Testis (tissue), 2 donors: ENCODE measurements at regions not wholly inside any gene's neighbourhood (a gene's known extent, or its start where the extent isn't known, plus 50 kb on each side); places are given as distances from the start of the nearest gene placed in this dataset.

ENCODE experiments used
- DNase-seq: peaks from one replicate; pipeline ENCODE4 v3.0.0-alpha.2; 2019
- H3K27ac ChIP-seq, 2 donors: fragments of 200-600 bp; sonication (generic); one replicate each; pipeline ENCODE4 v1.5.1; 2019
- H3K27me3 ChIP-seq: fragments of 200-600 bp; sonication (generic); one replicate; pipeline ENCODE4 v1.5.1; 2019
- H3K36me3 ChIP-seq: fragments of 200-600 bp; sonication (generic); one replicate; pipeline ENCODE4 v1.5.1; 2017; ENCODE audit warnings: low read depth; ENCODE audit errors: missing control alignments
- H3K4me1 ChIP-seq: fragments of 200-600 bp; sonication (generic); one replicate; pipeline ENCODE4 v1.5.1; 2019
- H3K4me3 ChIP-seq, 2 donors: fragments of 200-600 bp; sonication (generic); one replicate each; pipeline ENCODE4 v1.5.1; 2017 to 2019
- H3K9me3 ChIP-seq: fragments of 200-600 bp; sonication (generic); one replicate; pipeline ENCODE4 v1.5.1; 2017
- POLR2A ChIP-seq: fragments of 450-650 bp; IDR thresholded peaks from one replicate; pipeline ENCODE4 v1.6.1; 2017; ENCODE audit warnings: antibody characterized with exemption, mild to moderate bottlenecking, moderate library complexity
- WGBS, 2 donors: methylation state at CpG; one replicate each; pipeline ENCODE4 v1.1.5; 2018; 5-methylcytosine and 5-hydroxymethylcytosine counted together
- intact Hi-C: fragments of 100-400 bp; cut with DNase I; formaldehyde crosslinking; loops from one replicate; pipeline ENCODE4 v1.15.1; 2023; ENCODE audit warnings: low total_unique reads
- TF ChIP-seq, protein P1 (sequence below), 3 experiments: fragments of 450-650 bp in 2 of 3; fragments of 200-600 bp in 1 of 3; sonication (generic) in 1 of 3; IDR thresholded peaks; one replicate each; pipeline ENCODE4 v1.5.1; 2016 to 2019; ENCODE audit warnings: antibody characterized with exemption in 3 of 3, mild to moderate bottlenecking in 2 of 3, moderate library complexity in 1 of 3

DNA sequence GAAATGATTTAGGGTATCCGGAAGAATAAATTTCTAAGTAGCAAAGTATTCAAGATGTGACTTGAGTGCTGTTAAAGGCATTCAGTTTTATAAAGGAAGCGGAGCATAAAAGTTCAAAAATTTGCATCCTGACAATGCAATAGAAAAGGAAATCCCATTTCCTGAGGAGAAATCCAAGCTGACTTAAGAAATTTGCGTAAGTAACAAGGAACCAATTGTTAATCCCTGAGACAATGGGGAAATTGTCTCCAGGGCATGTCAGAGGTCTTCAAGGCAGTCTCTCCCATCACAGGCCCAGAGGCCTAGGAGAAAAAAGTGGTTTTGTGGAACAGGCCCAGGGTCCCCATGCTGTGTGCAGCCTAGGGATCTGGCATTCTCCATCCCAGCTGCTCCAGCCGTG, 416.0 kb downstream of the PRDM2 start:
- DNase-seq, result no peak
- intact Hi-C loops, result no loop called here
- no peak overlapping the region for H3K4me3 ChIP-seq
- H3K9me3 ChIP-seq, result no peaks in the 10 kb centered on the region
- TF ChIP-seq POLR2A, result no peak
- TF ChIP-seq, protein P1, sequence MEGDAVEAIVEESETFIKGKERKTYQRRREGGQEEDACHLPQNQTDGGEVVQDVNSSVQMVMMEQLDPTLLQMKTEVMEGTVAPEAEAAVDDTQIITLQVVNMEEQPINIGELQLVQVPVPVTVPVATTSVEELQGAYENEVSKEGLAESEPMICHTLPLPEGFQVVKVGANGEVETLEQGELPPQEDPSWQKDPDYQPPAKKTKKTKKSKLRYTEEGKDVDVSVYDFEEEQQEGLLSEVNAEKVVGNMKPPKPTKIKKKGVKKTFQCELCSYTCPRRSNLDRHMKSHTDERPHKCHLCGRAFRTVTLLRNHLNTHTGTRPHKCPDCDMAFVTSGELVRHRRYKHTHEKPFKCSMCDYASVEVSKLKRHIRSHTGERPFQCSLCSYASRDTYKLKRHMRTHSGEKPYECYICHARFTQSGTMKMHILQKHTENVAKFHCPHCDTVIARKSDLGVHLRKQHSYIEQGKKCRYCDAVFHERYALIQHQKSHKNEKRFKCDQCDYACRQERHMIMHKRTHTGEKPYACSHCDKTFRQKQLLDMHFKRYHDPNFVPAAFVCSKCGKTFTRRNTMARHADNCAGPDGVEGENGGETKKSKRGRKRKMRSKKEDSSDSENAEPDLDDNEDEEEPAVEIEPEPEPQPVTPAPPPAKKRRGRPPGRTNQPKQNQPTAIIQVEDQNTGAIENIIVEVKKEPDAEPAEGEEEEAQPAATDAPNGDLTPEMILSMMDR (IDR thresholded peaks at IDR 0.05), result no peak
- H3K4me1 ChIP-seq, result no peaks in the 10 kb centered on the region
- H3K27ac ChIP-seq, result no peak overlapping the region
- no peaks in the 10 kb centered on the region for H3K36me3 ChIP-seq
- 85 to 96% methylated on average over 3 to 4 of the region's 4 CpGs for WGBS, 2 donors
- no peaks in the 10 kb centered on the region for H3K27me3 ChIP-seq

DNA sequence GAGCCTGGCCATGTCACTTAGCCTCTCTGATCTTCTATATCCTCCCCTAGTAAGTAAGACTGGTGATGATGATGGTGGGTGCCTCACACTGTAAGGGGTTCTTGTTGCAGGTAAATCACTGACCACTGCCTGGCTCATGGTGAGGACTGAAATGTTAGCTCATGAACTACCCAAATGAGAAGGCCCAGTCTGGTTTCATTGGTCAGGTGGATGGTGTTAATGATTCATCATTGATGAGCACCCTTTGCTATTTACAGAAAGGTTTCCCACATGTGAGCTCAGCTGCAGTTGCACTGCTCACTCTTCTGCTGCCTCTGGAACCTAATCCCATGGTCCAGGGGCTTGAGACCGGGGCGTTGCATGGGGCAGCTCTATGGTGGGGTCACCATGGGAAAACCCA, 417.7 kb downstream of the PRDM2 start:
- no peak overlapping the region for H3K4me3 ChIP-seq
- H3K4me1 ChIP-seq, result no peaks in the 10 kb centered on the region
- no peaks in the 10 kb centered on the region for H3K9me3 ChIP-seq
- H3K27ac ChIP-seq, result no peak overlapping the region
- TF ChIP-seq, protein P1 (IDR thresholded peaks at IDR 0.05), result no peak
- TF ChIP-seq POLR2A, result no peak
- H3K27me3 ChIP-seq, result no peaks in the 10 kb centered on the region
- DNase-seq, result no peak
- intact Hi-C loops, result no loop called here
- no peaks in the 10 kb centered on the region for H3K36me3 ChIP-seq
- WGBS, 2 donors, result 83 to 97% methylated on average over 1 to 2 of the region's 2 CpGs

DNA sequence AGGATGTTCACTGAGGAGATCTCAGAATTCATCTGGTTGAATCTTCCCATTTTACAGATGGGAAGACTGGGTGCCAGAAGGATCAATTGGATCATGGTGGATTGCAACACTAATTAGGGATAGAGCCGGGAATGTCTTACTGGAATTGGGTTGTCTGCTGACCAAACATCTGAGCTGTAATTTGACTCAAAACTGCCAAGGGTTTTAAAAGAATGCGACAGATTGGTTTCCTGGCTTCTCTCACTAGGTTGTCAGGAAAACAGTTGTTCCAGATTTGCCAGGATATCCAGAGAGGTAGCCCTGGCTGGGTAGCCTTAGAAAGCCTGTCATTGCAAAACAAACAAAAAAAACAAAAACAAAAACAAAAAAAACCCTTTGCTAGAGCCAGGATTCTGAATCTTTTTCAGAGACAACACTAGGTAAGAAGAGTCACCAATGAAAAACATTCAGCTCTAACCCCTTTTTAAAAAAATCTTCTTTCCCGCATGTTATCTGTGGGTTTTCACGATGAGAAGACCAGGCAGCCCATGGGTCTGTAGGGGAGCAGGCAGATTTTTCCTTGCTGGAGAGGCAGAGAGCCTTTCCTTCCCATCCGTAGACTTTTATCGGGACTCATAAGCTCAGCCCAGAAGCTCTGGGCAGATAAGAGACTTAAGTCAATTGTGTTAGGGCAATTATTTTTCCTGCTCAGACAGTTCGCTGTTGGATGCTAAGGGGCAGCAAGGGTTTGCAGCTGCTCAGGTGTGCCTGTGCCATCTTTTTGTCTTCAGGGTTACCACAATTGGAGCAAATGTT, 418.9 kb downstream of the PRDM2 start:
- no peaks in the 10 kb centered on the region for H3K36me3 ChIP-seq
- no peak overlapping the region for H3K4me3 ChIP-seq
- WGBS, 2 donors, result 58 to 68% methylated on average over 7 of the region's 7 CpGs
- H3K27me3 ChIP-seq, result no peaks in the 10 kb centered on the region
- no peak for DNase-seq
- no peak for TF ChIP-seq POLR2A
- TF ChIP-seq, protein P1 (IDR thresholded peaks at IDR 0.05), result no peak
- no peaks in the 10 kb centered on the region for H3K4me1 ChIP-seq
- H3K9me3 ChIP-seq, result no peaks in the 10 kb centered on the region
- H3K27ac ChIP-seq, result no peak overlapping the region
- intact Hi-C loops, result no loop called here

DNA sequence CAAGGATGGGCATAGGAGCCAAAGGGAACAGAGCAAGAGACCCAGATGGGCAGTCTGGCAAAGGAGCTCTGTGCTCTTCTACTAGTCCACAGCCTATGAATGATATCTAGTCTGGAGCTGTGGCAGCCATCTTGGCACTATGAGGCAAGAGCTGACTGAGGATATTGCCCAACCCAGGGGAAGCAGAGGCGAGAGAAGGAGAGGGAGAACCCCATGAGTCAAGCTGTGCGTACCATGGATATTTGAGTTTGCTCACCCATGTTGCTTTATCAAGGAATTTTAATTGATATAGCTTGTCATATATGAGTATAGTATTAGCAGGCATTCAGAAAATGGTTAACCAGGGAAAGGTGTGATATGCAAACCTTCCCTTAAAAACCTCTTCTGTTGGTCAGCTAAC, 420.9 kb downstream of the PRDM2 start:
- intact Hi-C loops, result no loop called here
- H3K27me3 ChIP-seq, result no peaks in the 10 kb centered on the region
- no peak for TF ChIP-seq POLR2A
- TF ChIP-seq, protein P1 (IDR thresholded peaks at IDR 0.05), result no peak
- H3K4me1 ChIP-seq, result no peaks in the 10 kb centered on the region
- no peak for DNase-seq
- no peaks in the 10 kb centered on the region for H3K9me3 ChIP-seq
- 88 to 92% methylated on average over 2 of the region's 2 CpGs for WGBS, 2 donors
- H3K36me3 ChIP-seq, result no peaks in the 10 kb centered on the region
- no peak overlapping the region for H3K4me3 ChIP-seq
- H3K27ac ChIP-seq, result no peak overlapping the region

DNA sequence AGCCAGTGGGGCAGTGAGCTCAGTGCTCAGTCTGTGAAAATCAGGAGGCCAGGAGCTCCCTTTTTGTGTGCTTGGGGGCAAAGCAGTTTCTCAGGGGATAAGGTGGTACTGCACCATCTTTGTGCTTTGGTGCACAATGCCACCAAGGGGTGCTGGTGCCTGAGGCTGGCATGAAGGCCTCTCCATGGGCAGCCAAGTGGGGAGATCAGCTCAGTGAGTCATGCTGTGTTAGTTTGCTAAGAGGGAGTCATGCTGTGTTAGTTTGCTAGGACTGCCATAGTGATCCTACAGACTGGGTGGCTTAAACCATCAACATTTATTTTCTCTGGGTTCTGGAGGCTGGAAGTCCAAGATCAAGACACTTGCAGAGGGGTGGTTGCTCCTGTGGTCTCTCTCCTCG, 428.1 kb downstream of the PRDM2 start:
- intact Hi-C loops, result no loop called here
- WGBS, 2 donors, result 82 to 100% methylated on average over 1 of the region's 1 CpG

More for the DNA sequence above, 428.1 kb downstream of the PRDM2 start:
- H3K27ac ChIP-seq, result no peak overlapping the region
- H3K4me1 ChIP-seq, result no peaks in the 10 kb centered on the region
- no peaks in the 10 kb centered on the region for H3K36me3 ChIP-seq
- H3K27me3 ChIP-seq, result no peaks in the 10 kb centered on the region
- DNase-seq, result no peak
- TF ChIP-seq, protein P1 (IDR thresholded peaks at IDR 0.05), result no peak
- TF ChIP-seq POLR2A, result no peak
- no peak overlapping the region for H3K4me3 ChIP-seq
- no peaks in the 10 kb centered on the region for H3K9me3 ChIP-seq
